Mesenchymal stem cell (in vitro differentiated cells and primary cell): ENCODE measurements at regions not wholly inside any gene's neighbourhood (a gene's known extent, or its start where the extent isn't known, plus 50 kb on each side); places are given as distances from the start of the nearest gene placed in this dataset.

Experiments used
- DNase-seq: peaks from one replicate; pipeline ENCODE4 v3.0.0-alpha.2; 2013
- H2AFZ ChIP-seq: one replicate; pipeline ENCODE4 v1.6.1; 2013; ENCODE audit warnings: low read depth, mild to moderate bottlenecking, control low read depth, inconsistent platforms, low read length, moderate library complexity
- H2AK5ac ChIP-seq: 2 replicates; pipeline ENCODE4 v1.6.1; 2013; ENCODE audit warnings: low read length, moderate library complexity, mild to moderate bottlenecking, inconsistent platforms; ENCODE audit not compliant: severe bottlenecking
- H2BK120ac ChIP-seq: one replicate; pipeline ENCODE4 v1.6.1; 2013; ENCODE audit warnings: low read depth, mild to moderate bottlenecking, inconsistent platforms, low read length, moderate library complexity
- H2BK12ac ChIP-seq, 2 experiments: one replicate each; pipeline ENCODE4 v1.6.1; 2013; ENCODE audit warnings: inconsistent platforms in 2 of 2, low read length in 2 of 2, mild to moderate bottlenecking in 2 of 2, moderate library complexity in 2 of 2, control low read depth in 1 of 2
- H2BK15ac ChIP-seq: one replicate; pipeline ENCODE4 v1.6.1; 2013; ENCODE audit warnings: mild to moderate bottlenecking, low read depth, inconsistent platforms; ENCODE audit not compliant: poor library complexity, severe bottlenecking
- H2BK5ac ChIP-seq: 2 replicates; pipeline ENCODE4 v1.6.1; 2013; ENCODE audit warnings: low read depth, mild to moderate bottlenecking, low read length, control low read depth, inconsistent platforms; ENCODE audit not compliant: poor library complexity, severe bottlenecking
- H3K14ac ChIP-seq, 2 experiments: one replicate each; pipeline ENCODE4 v1.6.1; 2013; ENCODE audit warnings: inconsistent platforms in 2 of 2, low read length in 2 of 2, control low read depth in 1 of 2, mild to moderate bottlenecking in 1 of 2, moderate library complexity in 1 of 2
- H3K18ac ChIP-seq, 2 experiments: one replicate each; pipeline ENCODE4 v1.6.1; 2013; ENCODE audit warnings: inconsistent platforms in 2 of 2, low read length in 2 of 2, control low read depth in 1 of 2, low read depth in 1 of 2, mild to moderate bottlenecking in 1 of 2
- H3K23ac ChIP-seq, 2 experiments: one replicate each; pipeline ENCODE4 v1.6.1; 2013; ENCODE audit warnings: inconsistent platforms in 2 of 2, low read length in 2 of 2, mild to moderate bottlenecking in 2 of 2, moderate library complexity in 2 of 2, control low read depth in 1 of 2
- H3K27ac ChIP-seq: 2 replicates; pipeline ENCODE4 v1.5.1; 2013; ENCODE audit warnings: mild to moderate bottlenecking, moderate library complexity, low read length, control low read depth, inconsistent platforms; ENCODE audit not compliant: poor library complexity, severe bottlenecking
- H3K27me3 ChIP-seq, 2 experiments: 2 replicates each; pipeline versions ENCODE4 v1.6.1 to v1.7.0; 2013; ENCODE audit warnings: low read length in 2 of 2, mild to moderate bottlenecking in 2 of 2, moderate library complexity in 2 of 2, control low read depth in 1 of 2, inconsistent platforms in 1 of 2; ENCODE audit not compliant: control insufficient read depth in 1 of 2, insufficient read depth in 1 of 2
- H3K36me3 ChIP-seq, 2 experiments: 2 replicates each; pipeline versions ENCODE4 v1.6.1 to v1.7.0; 2013; ENCODE audit warnings: low read length in 2 of 2, control low read depth in 1 of 2, inconsistent platforms in 1 of 2, low read depth in 1 of 2, mild to moderate bottlenecking in 1 of 2; ENCODE audit not compliant: insufficient read depth in 2 of 2, control insufficient read depth in 1 of 2
- H3K4ac ChIP-seq, 2 experiments: one replicate each; pipeline ENCODE4 v1.6.1; 2013; ENCODE audit warnings: inconsistent platforms in 2 of 2, low read length in 2 of 2, mild to moderate bottlenecking in 2 of 2, moderate library complexity in 2 of 2, control low read depth in 1 of 2, low read depth in 1 of 2
- H3K4me1 ChIP-seq: 2 replicates; pipeline ENCODE4 v1.6.1; 2013; ENCODE audit warnings: low read depth, low read length, control low read depth; ENCODE audit not compliant: control insufficient read depth, insufficient read depth
- H3K4me2 ChIP-seq: 2 replicates; pipeline ENCODE4 v1.6.1; 2013; ENCODE audit warnings: low read length, mild to moderate bottlenecking, inconsistent platforms; ENCODE audit not compliant: poor library complexity, severe bottlenecking
- H3K4me3 ChIP-seq, 2 experiments: 2 replicates each; pipeline versions ENCODE4 v1.5.1 to v1.7.0; 2013; ENCODE audit warnings: low read length in 2 of 2, mild to moderate bottlenecking in 2 of 2, control low read depth in 1 of 2, low read depth in 1 of 2; ENCODE audit not compliant: insufficient read depth in 1 of 2
- H3K79me1 ChIP-seq: replicated peaks from 2 replicates; pipeline ENCODE4 v1.6.1; 2013; ENCODE audit warnings: mild to moderate bottlenecking, control low read depth, low read length, inconsistent platforms; ENCODE audit not compliant: poor library complexity, severe bottlenecking
- H3K9ac ChIP-seq: 2 replicates; pipeline ENCODE4 v1.7.0; 2013; ENCODE audit warnings: mild to moderate bottlenecking, low read length, moderate library complexity
- H3K9me3 ChIP-seq: 2 replicates; pipeline ENCODE4 v1.7.0; 2013; ENCODE audit warnings: mild to moderate bottlenecking, low read length; ENCODE audit not compliant: control insufficient read depth
- H4K8ac ChIP-seq: one replicate; pipeline ENCODE4 v1.6.1; 2013; ENCODE audit warnings: inconsistent platforms, mild to moderate bottlenecking, low read length, moderate library complexity
- H4K91ac ChIP-seq: one replicate; pipeline ENCODE4 v1.6.1; 2013; ENCODE audit warnings: mild to moderate bottlenecking, low read length, inconsistent platforms
- WGBS: methylation state at CpG from one replicate; pipeline ENCODE4 v1.1.7; 2013; ENCODE audit warnings: mixed read lengths; 5-methylcytosine and 5-hydroxymethylcytosine counted together

DNA sequence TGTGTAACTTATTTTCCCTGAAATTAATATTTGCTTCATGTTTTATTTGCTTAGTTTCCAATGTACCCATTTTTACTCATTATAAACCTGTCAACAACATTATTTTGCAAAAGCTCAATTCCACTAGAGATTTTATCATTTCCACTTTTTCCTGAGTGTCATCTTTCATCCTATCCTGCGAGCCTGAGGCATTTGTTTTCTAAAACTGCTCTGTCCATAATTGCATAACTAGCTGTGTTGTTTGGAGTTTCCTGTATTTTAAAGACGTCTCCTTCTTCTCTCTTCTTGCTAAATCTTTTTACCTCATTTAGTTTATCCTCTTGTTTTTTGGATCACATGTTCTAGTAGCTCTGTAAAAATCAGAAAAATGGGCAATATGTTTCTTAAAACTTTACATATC, 332.7 kb upstream of the NOVA1 start:
- Histone ChIP-seq H2BK12ac (no peak overlapping the region), H3K4me2 (no peak overlapping the region), H3K23ac (no peak overlapping the region), H3K18ac (no peak overlapping the region), H3K9me3 (no peaks in the 10 kb centered on the region), H3K4me3 (no peak overlapping the region), H3K79me1 (no peaks in the 10 kb centered on the region), H2BK5ac (no peak overlapping the region), H3K36me3 (no peaks in the 10 kb centered on the region), H3K27me3 (no peaks in the 10 kb centered on the region), H3K4ac (no peak overlapping the region), H4K91ac (no peak overlapping the region), H2AK5ac (no peak overlapping the region), H4K8ac (no peak overlapping the region), H2AFZ (no peak overlapping the region), H3K14ac (no peak overlapping the region), H2BK15ac (no peak overlapping the region), H3K27ac (no peak overlapping the region), H2BK120ac (no peak overlapping the region), H3K9ac (no peak overlapping the region), H3K4me1 (peaks cover 3% of the 10 kb centered on the region)
- no peak for DNase-seq
- no CpG with 5 or more reads among the region's 2 CpGs for WGBS

- DNase-seq: no peak
- Histone ChIP-seq H2AK5ac (no peak overlapping the region), H3K9me3 (no peaks in the 10 kb centered on the region), H3K4me2 (no peak overlapping the region), H3K4ac (no peak overlapping the region), H3K23ac (no peak overlapping the region), H3K9ac (no peak overlapping the region), H3K4me1 (no peaks in the 10 kb centered on the region), H3K79me1 (no peaks in the 10 kb centered on the region), H3K27ac (no peak overlapping the region), H2BK120ac (no peak overlapping the region), H4K8ac (no peak overlapping the region), H3K36me3 (no peaks in the 10 kb centered on the region), H3K18ac (no peak overlapping the region), H3K27me3 (no peaks in the 10 kb centered on the region), H3K4me3 (no peak overlapping the region), H2BK12ac (no peak overlapping the region), H4K91ac (no peak overlapping the region), H2BK5ac (no peak overlapping the region), H2BK15ac (no peak overlapping the region), H2AFZ (no peak overlapping the region), H3K14ac (no peak overlapping the region)
- WGBS: 92% methylated on average over 4 of the region's 4 CpGs
These were observed 334.8 kb upstream of the NOVA1 start for GRCh38 chr14:26932606-26933005.

- Histone ChIP-seq H3K27ac (no peak overlapping the region), H3K4me3 (no peak overlapping the region), H4K91ac (no peak overlapping the region), H2BK12ac (no peak overlapping the region), H2BK5ac (no peak overlapping the region), H2BK15ac (no peak overlapping the region), H2AFZ (no peak overlapping the region), H3K4me1 (no peaks in the 10 kb centered on the region), H2AK5ac (no peak overlapping the region), H3K4ac (no peak overlapping the region), H2BK120ac (no peak overlapping the region), H3K14ac (no peak overlapping the region), H3K18ac (no peak overlapping the region), H3K9ac (no peak overlapping the region), H3K36me3 (no peaks in the 10 kb centered on the region), H4K8ac (no peak overlapping the region), H3K27me3 (no peaks in the 10 kb centered on the region), H3K23ac (no peak overlapping the region), H3K79me1 (no peaks in the 10 kb centered on the region), H3K9me3 (no peaks in the 10 kb centered on the region), H3K4me2 (no peak overlapping the region)
- whole genome bisulfite sequencing: 85% methylated on average over 3 of the region's 4 CpGs
- DNase-seq: no peak
These were observed 335.6 kb upstream of the NOVA1 start for GRCh38 chr14:26933431-26933830.

GRCh38 chr14:26934151-26934550, 336.3 kb upstream of the NOVA1 start:
- H2BK12ac ChIP-seq: no peak overlapping the region
- no peak overlapping the region for H2AFZ ChIP-seq
- H3K18ac ChIP-seq: no peak overlapping the region
- no peak overlapping the region for H3K14ac ChIP-seq
- no peak overlapping the region for H4K8ac ChIP-seq
- H3K27me3 ChIP-seq: no peaks in the 10 kb centered on the region
- no peak overlapping the region for H2BK120ac ChIP-seq
- no peak overlapping the region for H3K4ac ChIP-seq
- no peak overlapping the region for H3K23ac ChIP-seq
- H4K91ac ChIP-seq: no peak overlapping the region
- H3K4me2 ChIP-seq: no peak overlapping the region
- no peaks in the 10 kb centered on the region for H3K36me3 ChIP-seq
- H3K9me3 ChIP-seq: no peaks in the 10 kb centered on the region
- no peak overlapping the region for H2AK5ac ChIP-seq
- no peaks in the 10 kb centered on the region for H3K4me1 ChIP-seq
- no peak overlapping the region for H3K4me3 ChIP-seq
- no peak overlapping the region for H3K9ac ChIP-seq
- WGBS: 100% methylated on average over 1 of the region's 3 CpGs
- H3K79me1 ChIP-seq: no peaks in the 10 kb centered on the region
- H3K27ac ChIP-seq: no peak overlapping the region
- DNase-seq: no peak
- no peak overlapping the region for H2BK15ac ChIP-seq
- H2BK5ac ChIP-seq: no peak overlapping the region
